GM10248 (cell line): ENCODE measurements at regions not wholly inside any gene's neighbourhood (a gene's known extent, or its start where the extent isn't known, plus 50 kb on each side); places are given as distances from the start of the nearest gene placed in this dataset.

Source experiments
- CTCF ChIA-PET: fragments of 300-600 bp; sonication (Branson Sonifier 250); formaldehyde crosslinking; extraction: SDS; loops from one replicate; lab custom pipeline; 2021; ENCODE audit warnings: antibody characterized with exemption; lab: Yijun Ruan, JAX
- POLR2A ChIA-PET: fragments of 350-650 bp; sonication (Branson Sonifier 250); formaldehyde crosslinking; extraction: SDS; loops from one replicate; lab custom pipeline; 2020; ENCODE audit warnings: antibody characterized with exemption; lab: Yijun Ruan, JAX
- DNase-seq: peaks from one replicate; pipeline ENCODE4 v3.0.0; 2012; ENCODE audit errors: extremely low spot score
- TF ChIP-seq, protein P1 (sequence below): IDR thresholded peaks from 2 replicates; pipeline ENCODE4 v1.5.1; 2012; ENCODE audit warnings: mild to moderate bottlenecking, low read depth; ENCODE audit errors: extremely low read depth, missing control alignments, control extremely low read depth

DNA sequence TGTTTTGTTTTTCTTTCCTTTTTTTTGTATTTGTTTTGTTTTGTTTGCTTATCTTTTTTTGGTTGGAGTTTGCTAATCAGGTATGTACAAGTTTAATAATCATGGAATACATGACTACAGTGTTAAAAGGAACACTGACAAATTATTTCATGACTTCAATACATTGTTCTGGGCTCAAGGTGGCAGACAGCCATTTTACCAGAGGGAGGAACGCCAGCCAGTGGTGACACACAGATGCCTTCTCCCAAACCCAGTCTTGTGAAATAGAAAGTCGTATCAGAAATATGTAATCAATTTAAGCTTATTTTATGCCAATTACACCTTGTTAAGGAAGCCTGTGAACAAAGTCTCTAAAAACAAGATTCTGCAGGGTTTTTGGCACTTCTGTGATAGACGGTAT is 264.0 kb upstream of the EPHA4 start:
- CTCF ChIA-PET = interaction anchor here (1.5 kb wide), 1 partner anchor 13 kb away, joined by 3 read pairs; no protein-coding TSS in a partner anchor
- POLR2A ChIA-PET = no interaction called here
- TF ChIP-seq, protein P1, sequence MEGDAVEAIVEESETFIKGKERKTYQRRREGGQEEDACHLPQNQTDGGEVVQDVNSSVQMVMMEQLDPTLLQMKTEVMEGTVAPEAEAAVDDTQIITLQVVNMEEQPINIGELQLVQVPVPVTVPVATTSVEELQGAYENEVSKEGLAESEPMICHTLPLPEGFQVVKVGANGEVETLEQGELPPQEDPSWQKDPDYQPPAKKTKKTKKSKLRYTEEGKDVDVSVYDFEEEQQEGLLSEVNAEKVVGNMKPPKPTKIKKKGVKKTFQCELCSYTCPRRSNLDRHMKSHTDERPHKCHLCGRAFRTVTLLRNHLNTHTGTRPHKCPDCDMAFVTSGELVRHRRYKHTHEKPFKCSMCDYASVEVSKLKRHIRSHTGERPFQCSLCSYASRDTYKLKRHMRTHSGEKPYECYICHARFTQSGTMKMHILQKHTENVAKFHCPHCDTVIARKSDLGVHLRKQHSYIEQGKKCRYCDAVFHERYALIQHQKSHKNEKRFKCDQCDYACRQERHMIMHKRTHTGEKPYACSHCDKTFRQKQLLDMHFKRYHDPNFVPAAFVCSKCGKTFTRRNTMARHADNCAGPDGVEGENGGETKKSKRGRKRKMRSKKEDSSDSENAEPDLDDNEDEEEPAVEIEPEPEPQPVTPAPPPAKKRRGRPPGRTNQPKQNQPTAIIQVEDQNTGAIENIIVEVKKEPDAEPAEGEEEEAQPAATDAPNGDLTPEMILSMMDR = no peak
- no peak for DNase-seq

DNA sequence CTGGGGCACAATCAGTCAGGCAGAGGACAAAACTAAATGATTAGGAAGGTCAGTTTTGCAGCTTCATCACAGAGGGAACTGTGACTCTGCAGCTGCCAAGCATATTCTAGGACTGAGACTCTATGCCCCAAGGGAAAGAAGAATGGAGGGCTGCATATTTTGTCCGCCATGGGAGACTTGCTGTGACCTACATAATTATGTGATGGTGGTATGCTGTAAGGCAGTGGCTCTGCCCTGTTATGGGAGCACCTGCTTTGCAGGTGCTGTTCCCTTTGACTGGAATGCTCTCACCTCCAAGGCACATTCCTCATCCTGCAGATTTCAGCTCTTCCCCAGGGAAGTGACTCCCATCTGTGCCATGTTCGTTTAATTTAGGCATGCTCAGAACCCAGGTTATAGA is 261.9 kb upstream of the EPHA4 start:
- POLR2A ChIA-PET = no interaction called here
- CTCF ChIA-PET = no interaction called here
- DNase-seq = no peak
- TF ChIP-seq, protein P1 = no peak

DNA sequence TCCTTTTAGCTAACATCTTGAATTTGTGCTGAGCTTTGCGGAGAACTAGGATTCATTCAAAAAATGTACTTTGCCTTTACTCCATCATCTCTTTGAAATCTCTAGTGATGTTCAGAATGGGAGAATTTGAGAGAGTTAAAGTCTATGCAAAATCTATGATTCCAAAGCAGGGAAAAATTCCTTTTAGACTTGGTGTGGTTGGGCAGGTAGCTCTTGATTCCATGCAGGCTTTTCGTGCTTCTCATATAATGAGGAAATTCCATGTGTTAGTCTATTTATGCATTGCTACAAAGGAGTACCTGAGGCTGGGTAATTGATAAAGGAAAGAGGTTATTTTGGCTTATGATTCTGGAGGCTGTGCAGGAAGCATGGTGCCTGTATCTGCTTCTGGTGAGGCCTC is 258.9 kb upstream of the EPHA4 start:
- no peak for DNase-seq
- CTCF ChIA-PET = interaction anchor here (1.3 kb wide), 1 partner anchor 9 kb away, joined by 3 read pairs; no protein-coding TSS in a partner anchor
- POLR2A ChIA-PET = no interaction called here
- TF ChIP-seq, protein P1 = no peak

DNA sequence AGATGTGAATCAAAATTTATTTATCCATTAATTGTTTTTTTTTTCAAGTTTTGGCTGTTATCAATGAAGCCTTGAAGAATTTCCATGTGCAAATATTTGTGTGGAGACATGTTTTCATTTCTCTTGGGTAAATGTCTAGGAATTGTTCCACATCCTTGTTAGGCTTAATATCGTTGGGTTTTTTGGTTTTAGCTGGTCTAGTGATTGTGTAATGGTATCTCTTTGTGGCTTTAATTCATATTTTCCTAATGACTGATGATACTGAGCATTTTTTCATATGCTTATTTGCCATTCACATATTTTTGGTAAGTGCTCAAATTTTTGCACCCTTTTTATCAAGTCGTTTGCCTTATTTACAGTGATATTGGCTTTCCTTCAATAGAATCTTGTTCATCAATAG is 250.3 kb upstream of the EPHA4 start:
- TF ChIP-seq, protein P1 = no peak
- ChIA-PET CTCF (no interaction called here), POLR2A (no interaction called here)
- no peak for DNase-seq

DNA sequence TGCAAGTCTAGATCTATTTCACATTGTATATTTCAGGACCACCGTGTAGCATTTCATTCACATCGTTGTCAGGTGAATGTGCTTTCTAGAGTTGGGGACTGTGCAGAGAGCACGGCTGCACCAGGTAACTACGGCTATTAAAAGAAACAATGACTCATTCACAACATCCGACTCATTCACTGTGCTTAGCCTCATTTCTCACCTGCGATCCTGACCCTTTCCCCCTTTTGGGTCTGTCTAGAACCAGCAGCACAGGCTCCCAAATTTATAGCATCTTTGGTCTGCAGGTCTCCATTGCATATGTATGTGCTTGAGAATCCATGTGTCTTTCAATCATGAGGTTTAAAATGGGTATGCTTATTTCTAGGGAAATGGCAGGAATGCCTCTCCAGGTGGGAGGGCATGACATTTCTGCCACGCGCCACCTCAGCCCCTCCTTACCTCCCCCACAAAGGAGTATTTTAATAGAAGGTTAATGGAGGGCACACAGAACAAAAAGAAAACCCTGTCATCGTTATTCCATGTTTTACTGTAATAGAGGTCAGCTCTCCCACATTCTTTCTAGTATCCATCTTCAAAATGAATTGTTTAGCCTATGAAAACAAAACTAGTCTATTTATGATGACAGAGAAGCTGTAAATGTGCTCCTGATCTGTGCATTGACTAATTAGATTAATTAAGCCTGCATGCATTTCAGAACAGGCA is 246.7 kb upstream of the EPHA4 start:
- CTCF ChIA-PET = no interaction called here
- DNase-seq = no peak
- POLR2A ChIA-PET = no interaction called here
- TF ChIP-seq, protein P1 = no peak

DNA sequence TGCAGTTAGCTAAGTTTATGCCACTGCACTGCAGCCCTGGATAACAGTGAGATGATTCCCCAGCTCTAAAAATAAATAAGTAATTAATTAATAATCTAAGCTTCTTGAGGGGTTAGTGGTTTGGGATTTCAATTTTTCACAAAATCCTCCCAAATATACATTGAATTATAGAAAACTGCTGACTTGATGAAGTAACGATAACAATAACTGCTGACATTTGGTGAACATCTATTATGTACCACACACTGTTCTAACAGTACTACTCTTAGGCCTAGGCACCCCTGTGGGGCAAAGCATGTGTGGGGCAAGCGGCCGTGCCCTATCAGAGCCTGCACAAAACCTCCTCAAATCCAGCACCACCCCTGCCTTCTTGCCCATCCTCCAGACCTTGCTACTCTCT is 245.8 kb upstream of the EPHA4 start:
- no peak for DNase-seq
- TF ChIP-seq, protein P1 = no peak
- ChIA-PET POLR2A (no interaction called here), CTCF (no interaction called here)
